ENCODE measurements at regions not wholly inside any gene's neighbourhood (a gene's known extent, or its start where the extent isn't known, plus 50 kb on each side); places are given as distances from the start of the nearest gene placed in this dataset.

DNA sequence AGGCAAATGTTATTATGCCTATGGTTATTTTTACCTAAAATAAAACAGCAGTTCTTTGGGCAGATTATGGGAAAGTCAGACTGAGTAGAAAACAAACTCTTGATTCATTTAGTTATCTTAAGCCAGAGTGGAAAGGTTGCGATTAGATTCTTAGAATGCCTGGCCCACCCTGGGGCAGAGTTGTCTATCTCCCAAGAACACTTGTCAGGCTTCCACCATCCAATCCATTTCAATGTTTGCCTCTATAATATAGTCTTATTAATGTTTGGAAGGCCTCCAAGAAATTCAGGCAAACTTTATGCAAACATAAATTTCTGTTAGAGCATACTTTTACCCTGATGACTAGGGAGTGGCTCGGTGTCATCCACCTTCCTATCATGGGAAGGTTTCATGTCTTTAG, 207.0 kb downstream of the SLITRK6 start:
- Histone ChIP-seq H3K36me3 (ENCODE audit: insufficient read depth, low read length) (no peaks in the 10 kb centered on the region), H3K4me2 (ENCODE audit: insufficient read depth, low read length) (no peak overlapping the region), H4K20me1 (ENCODE audit: insufficient read depth, low read length) (no peaks in the 10 kb centered on the region), H3K79me2 (ENCODE audit: insufficient read depth, low read length) (no peaks in the 10 kb centered on the region), H3K4me1 (ENCODE audit: insufficient read depth, low read length) (no peaks in the 10 kb centered on the region), H3K27ac (ENCODE audit: low read length) (no peak overlapping the region), H3K9ac (ENCODE audit: low read depth, low read length) (no peak overlapping the region), H3K4me3 (ENCODE audit: low read depth in 1 of 2, low read length in 2 of 2) (no peak overlapping the region), H2AFZ (ENCODE audit: low read depth, low read length) (no peak overlapping the region), H3K9me3 (ENCODE audit: insufficient read depth, low read length, severe bottlenecking) (peaks cover 3% of the 10 kb centered on the region), H3K27me3 (ENCODE audit: insufficient read depth, low read length, poor library complexity) (no peaks in the 10 kb centered on the region)
- ATAC-seq (ENCODE audit: insufficient read depth, low read depth) = no peak
- TF ChIP-seq CTCF (IDR thresholded peaks at IDR 0.05; ENCODE audit: borderline replicate concordance, extremely low read depth, low read length, poor library complexity, severe bottlenecking) (no peak), EZH2 (IDR thresholded peaks at IDR 0.05; ENCODE audit: borderline replicate concordance, low read depth, low read length, severe bottlenecking) (no peak)
- no peak for DNase-seq

- no peak overlapping the region for H3K27ac ChIP-seq (ENCODE audit: low read length)
- no peak for DNase-seq
These were observed 208.8 kb downstream of the SLITRK6 start for GRCh38 chr13:85590231-85590931.

GRCh38 chr13:85589021-85589420, 210.2 kb downstream of the SLITRK6 start:
- Histone ChIP-seq H3K4me3 (ENCODE audit: low read depth in 1 of 2, low read length in 2 of 2) (no peak overlapping the region), H3K27me3 (ENCODE audit: insufficient read depth, low read length, poor library complexity) (no peaks in the 10 kb centered on the region), H3K9ac (ENCODE audit: low read depth, low read length) (no peak overlapping the region), H2AFZ (ENCODE audit: low read depth, low read length) (no peak overlapping the region), H3K27ac (ENCODE audit: low read length) (no peak overlapping the region), H3K4me2 (ENCODE audit: insufficient read depth, low read length) (no peak overlapping the region), H3K79me2 (ENCODE audit: insufficient read depth, low read length) (no peaks in the 10 kb centered on the region), H3K4me1 (ENCODE audit: insufficient read depth, low read length) (peaks cover 7% of the 10 kb centered on the region; the same call in 1 of the 2 replicates), H4K20me1 (ENCODE audit: insufficient read depth, low read length) (no peaks in the 10 kb centered on the region), H3K9me3 (ENCODE audit: insufficient read depth, low read length, severe bottlenecking) (no peaks in the 10 kb centered on the region), H3K36me3 (ENCODE audit: insufficient read depth, low read length) (no peaks in the 10 kb centered on the region)
- DNase-seq (no peak), ATAC-seq (ENCODE audit: insufficient read depth, low read depth) (no peak)
- TF ChIP-seq EZH2 (IDR thresholded peaks at IDR 0.05; ENCODE audit: borderline replicate concordance, low read depth, low read length, severe bottlenecking) = no peak
- TF ChIP-seq CTCF (IDR thresholded peaks at IDR 0.05; ENCODE audit: borderline replicate concordance, extremely low read depth, low read length, poor library complexity, severe bottlenecking) = no peak

More at GRCh38 chr13:85590231-85590931, 208.8 kb downstream of the SLITRK6 start:
- Histone ChIP-seq H3K27me3 (ENCODE audit: insufficient read depth, low read length, poor library complexity) (no peaks in the 10 kb centered on the region), H3K79me2 (ENCODE audit: insufficient read depth, low read length) (no peaks in the 10 kb centered on the region), H3K9me3 (ENCODE audit: insufficient read depth, low read length, severe bottlenecking) (peaks cover 3% of the 10 kb centered on the region), H2AFZ (ENCODE audit: low read depth, low read length) (no peak overlapping the region), H3K9ac (ENCODE audit: low read depth, low read length) (no peak overlapping the region), H3K4me3 (ENCODE audit: low read depth in 1 of 2, low read length in 2 of 2) (no peak overlapping the region), H3K36me3 (ENCODE audit: insufficient read depth, low read length) (no peaks in the 10 kb centered on the region), H3K4me2 (ENCODE audit: insufficient read depth, low read length) (no peak overlapping the region), H4K20me1 (ENCODE audit: insufficient read depth, low read length) (no peaks in the 10 kb centered on the region), H3K4me1 (ENCODE audit: insufficient read depth, low read length) (peaks cover 7% of the 10 kb centered on the region; the same call in 1 of the 2 replicates)
- no peak for ATAC-seq (ENCODE audit: insufficient read depth, low read depth)
- TF ChIP-seq CTCF (IDR thresholded peaks at IDR 0.05; ENCODE audit: borderline replicate concordance, extremely low read depth, low read length, poor library complexity, severe bottlenecking) = no peak
- no peak for TF ChIP-seq EZH2 (IDR thresholded peaks at IDR 0.05; ENCODE audit: borderline replicate concordance, low read depth, low read length, severe bottlenecking)
